H1 (cell line): ENCODE measurements at regions not wholly inside any gene's neighbourhood (a gene's known extent, or its start where the extent isn't known, plus 50 kb on each side); places are given as distances from the start of the nearest gene placed in this dataset.

ENCODE experiments used
- CTCF ChIA-PET: fragments of 300-600 bp; sonication (Branson Sonifier 250); formaldehyde crosslinking; loops from one replicate; lab custom pipeline; 2021; ENCODE audit not compliant: partially characterized antibody; lab: Charles Lee
- POLR2A ChIA-PET: fragments of 300-600 bp; sonication (Branson Sonifier 250); formaldehyde crosslinking; loops from one replicate; lab custom pipeline; 2021; ENCODE audit warnings: inconsistent platforms; ENCODE audit not compliant: partially characterized antibody; lab: Charles Lee
- DNase-seq, 2 experiments: peaks; one replicate each; pipeline versions ENCODE4 v3.0.0 to v3.0.0-alpha.2; 2010 to 2022; ENCODE audit warnings: low spot score in 2 of 2, low read depth in 1 of 2, mixed read lengths in 1 of 2
- FAIRE-seq: peaks from 2 replicates; lab custom pipeline; 2011; peaks lifted over from hg19 to GRCh38; lab: Jason Lieb, UNC
- H2AFZ ChIP-seq: 2 replicates; pipeline ENCODE4 v1.8.1; 2012; ENCODE audit warnings: low read length, inconsistent platforms
- H2AK5ac ChIP-seq: 2 replicates; pipeline ENCODE4 v1.6.1; 2013; ENCODE audit warnings: low read depth, low read length
- H2BK120ac ChIP-seq: replicated peaks from 2 replicates; pipeline ENCODE3; 2013; ENCODE audit warnings: low read depth, low read length, inconsistent platforms
- H2BK12ac ChIP-seq: 2 replicates; pipeline ENCODE4 v1.6.1; 2013; ENCODE audit warnings: low read depth, low read length
- H2BK15ac ChIP-seq: 2 replicates; pipeline ENCODE4 v1.6.1; 2013; ENCODE audit warnings: low read length
- H2BK20ac ChIP-seq: 2 replicates; pipeline ENCODE4 v1.6.1; 2013; ENCODE audit warnings: low read length
- H2BK5ac ChIP-seq: 2 replicates; pipeline ENCODE4 v1.6.1; 2013; ENCODE audit warnings: low read depth, low read length
- H3K14ac ChIP-seq: 2 replicates; pipeline ENCODE4 v1.6.1; 2013; ENCODE audit warnings: inconsistent platforms; ENCODE audit not compliant: insufficient read length
- H3K18ac ChIP-seq: 2 replicates; pipeline ENCODE4 v1.6.1; 2013; ENCODE audit warnings: low read length; ENCODE audit errors: extremely low read depth
- H3K23ac ChIP-seq: 2 replicates; pipeline ENCODE4 v1.6.1; 2013; ENCODE audit warnings: inconsistent platforms; ENCODE audit not compliant: insufficient read length
- H3K23me2 ChIP-seq: 2 replicates; pipeline ENCODE4 v1.6.1; 2013; ENCODE audit warnings: low read depth, low read length
- H3K27ac ChIP-seq: 2 replicates; pipeline ENCODE4 v1.6.1; 2011; ENCODE audit warnings: low read depth, low read length, inconsistent platforms
- H3K27me3 ChIP-seq, 4 experiments: replicated peaks in 1 of 4; 1 replicate in 1 of 4; 2 replicates in 3 of 4; pipeline versions ENCODE4 v1.6.1 to v1.8.1; 2011 to 2013; ENCODE audit warnings: low read length in 3 of 4, mild to moderate bottlenecking in 3 of 4, inconsistent platforms in 2 of 4, mixed read lengths in 2 of 4, moderate library complexity in 1 of 4; ENCODE audit not compliant: control insufficient read depth in 3 of 4, insufficient read depth in 3 of 4; ENCODE audit errors: extremely low read depth in 1 of 4
- H3K36me3 ChIP-seq, 4 experiments: 2 replicates each; pipeline versions ENCODE4 v1.6.1 to v1.8.1; 2011 to 2013; ENCODE audit warnings: mild to moderate bottlenecking in 4 of 4, low read length in 3 of 4, moderate library complexity in 2 of 4, control low read depth in 1 of 4, inconsistent platforms in 1 of 4; ENCODE audit not compliant: insufficient read depth in 4 of 4, control insufficient read depth in 2 of 4
- H3K4ac ChIP-seq: replicated peaks from 2 replicates; pipeline ENCODE3; 2013; ENCODE audit warnings: low read length, low read depth, mixed read lengths, inconsistent platforms; ENCODE audit not compliant: insufficient read length
- H3K4me1 ChIP-seq, 4 experiments: replicated peaks in 1 of 4; 1 replicate in 1 of 4; 2 replicates in 3 of 4; pipeline versions ENCODE4 v1.6.1 to v1.8.1; 2011 to 2013; ENCODE audit warnings: low read length in 3 of 4, inconsistent platforms in 2 of 4, mixed read lengths in 1 of 4; ENCODE audit not compliant: insufficient read depth in 4 of 4, control insufficient read depth in 3 of 4
- H3K4me2 ChIP-seq, 2 experiments: 2 replicates each; pipeline versions ENCODE4 v1.6.1 to v1.8.1; 2011 to 2013; ENCODE audit warnings: low read depth in 2 of 2, low read length in 2 of 2, control low read depth in 1 of 2, inconsistent platforms in 1 of 2, mild to moderate bottlenecking in 1 of 2; ENCODE audit not compliant: insufficient read depth in 1 of 2
- H3K4me3 ChIP-seq, 4 experiments: fragments of 200-600, 300-600 bp in 1 of 4; sonication (generic), shearing (Covaris generic), sonication (Bioruptor Twin) in 1 of 4; 2 replicates each; pipeline versions ENCODE4 v1.5.1 to v1.8.1; 2011 to 2016; ENCODE audit warnings: low read length in 4 of 4, low read depth in 3 of 4, control low read depth in 2 of 4, inconsistent platforms in 2 of 4, mild to moderate bottlenecking in 2 of 4, mixed read lengths in 1 of 4, moderate library complexity in 1 of 4; ENCODE audit not compliant: insufficient read depth in 2 of 4; ENCODE audit errors: extremely low read depth in 1 of 4
- H3K56ac ChIP-seq: replicated peaks from 2 replicates; pipeline ENCODE3; 2013; ENCODE audit warnings: low read depth, mild to moderate bottlenecking, mixed read lengths, low read length, inconsistent platforms; ENCODE audit not compliant: insufficient read length
- H3K79me1 ChIP-seq: 2 replicates; pipeline ENCODE4 v1.6.1; 2013; ENCODE audit warnings: low read depth, low read length, control low read depth
- H3K79me2 ChIP-seq, 2 experiments: 2 replicates each; pipeline versions ENCODE4 v1.6.1 to v1.8.1; 2012 to 2013; ENCODE audit warnings: low read length in 2 of 2, mild to moderate bottlenecking in 2 of 2, inconsistent platforms in 1 of 2; ENCODE audit not compliant: insufficient read depth in 2 of 2, control insufficient read depth in 1 of 2
- H3K9ac ChIP-seq, 4 experiments: replicated peaks in 1 of 4; 1 replicate in 1 of 4; 2 replicates in 3 of 4; pipeline versions ENCODE4 v1.6.1 to v1.8.1; 2011 to 2013; ENCODE audit warnings: low read depth in 3 of 4, low read length in 3 of 4, control low read depth in 2 of 4, mild to moderate bottlenecking in 2 of 4, moderate library complexity in 2 of 4, inconsistent platforms in 1 of 4; ENCODE audit errors: extremely low read depth in 1 of 4
- H3K9me3 ChIP-seq, 2 experiments: 2 replicates each; pipeline versions ENCODE4 v1.6.1 to v1.8.1; 2012 to 2013; ENCODE audit warnings: mild to moderate bottlenecking in 2 of 2, moderate library complexity in 2 of 2, control low read depth in 1 of 2, inconsistent platforms in 1 of 2, low read depth in 1 of 2, low read length in 1 of 2, mixed read lengths in 1 of 2; ENCODE audit not compliant: insufficient read depth in 2 of 2
- H4K20me1 ChIP-seq, 2 experiments: replicated peaks in 1 of 2; 2 replicates each; pipeline versions ENCODE3 to v1.8.1; 2011 to 2013; ENCODE audit warnings: inconsistent platforms in 2 of 2, low read length in 2 of 2, mild to moderate bottlenecking in 1 of 2; ENCODE audit not compliant: insufficient read depth in 2 of 2, control insufficient read depth in 1 of 2
- H4K5ac ChIP-seq: 2 replicates; pipeline ENCODE4 v1.6.1; 2013; ENCODE audit warnings: low read length, low read depth, mixed read lengths, inconsistent platforms; ENCODE audit not compliant: insufficient read length
- H4K8ac ChIP-seq: 2 replicates; pipeline ENCODE4 v1.8.0; 2013; ENCODE audit warnings: mild to moderate bottlenecking, moderate library complexity, low read length, inconsistent platforms; ENCODE audit not compliant: insufficient read depth; ENCODE audit errors: extremely low read depth
- H4K91ac ChIP-seq: replicated peaks from 2 replicates; pipeline ENCODE3; 2013; ENCODE audit warnings: low read length, mixed read lengths, inconsistent platforms; ENCODE audit not compliant: insufficient read length
- BCL11A ChIP-seq, 2 experiments: IDR thresholded peaks; one replicate each; pipeline ENCODE4 v1.6.1; 2011; ENCODE audit warnings: low read depth in 2 of 2, low read length in 2 of 2, mild to moderate bottlenecking in 2 of 2
- CBX8 ChIP-seq: fragments of 300-800, 300-1000 bp; sonication (generic); IDR thresholded peaks from 2 replicates; pipeline ENCODE4 v1.7.1; 2016; ENCODE audit warnings: low read depth, low read length, borderline replicate concordance
- CHD2 ChIP-seq: IDR thresholded peaks from 2 replicates; pipeline ENCODE4 v1.6.1; 2012; ENCODE audit warnings: low read length, improper control_type of control experiment
- CREB1 ChIP-seq: IDR thresholded peaks from 2 replicates; pipeline ENCODE4 v1.6.1; 2012; ENCODE audit warnings: inconsistent platforms
- E2F6 ChIP-seq: IDR thresholded peaks from 2 replicates; pipeline ENCODE4 v1.6.1; 2012; ENCODE audit warnings: inconsistent platforms
- EZH2 ChIP-seq: fragments of 200-600 bp; sonication (generic); IDR thresholded peaks from 2 replicates; pipeline ENCODE4 v1.7.1; 2012; ENCODE audit warnings: low read depth, mild to moderate bottlenecking, moderate library complexity, low read length, inconsistent platforms; ENCODE audit not compliant: severe bottlenecking
- GABPA ChIP-seq: IDR thresholded peaks from 2 replicates; pipeline ENCODE4 v1.6.1; 2011; ENCODE audit warnings: mild to moderate bottlenecking, low read length, moderate library complexity, borderline replicate concordance; ENCODE audit not compliant: insufficient read depth
- JUN ChIP-seq: IDR thresholded peaks from 2 replicates; pipeline ENCODE4 v1.6.1; 2011; ENCODE audit warnings: low read depth, mild to moderate bottlenecking, improper control_type of control experiment, low read length
- JUND ChIP-seq: IDR thresholded peaks from 2 replicates; pipeline ENCODE4 v1.6.1; 2011; ENCODE audit warnings: mild to moderate bottlenecking, improper control_type of control experiment, low read length
- POLR2AphosphoS5 ChIP-seq: IDR thresholded peaks from 2 replicates; pipeline ENCODE4 v1.6.1; 2011; ENCODE audit warnings: low read depth, low read length
- RAD21 ChIP-seq, 2 experiments: IDR thresholded peaks in 1 of 2; conservative IDR thresholded peaks in 1 of 2; 2 replicates each; pipeline ENCODE4 v1.6.1; 2011; ENCODE audit warnings: low read depth in 2 of 2, low read length in 2 of 2, improper control_type of control experiment in 1 of 2, inconsistent platforms in 1 of 2, mild to moderate bottlenecking in 1 of 2, moderate library complexity in 1 of 2
- RNF2 ChIP-seq: fragments of 200-900, 300-1000 bp; sonication (generic); IDR thresholded peaks from 2 replicates; pipeline ENCODE4 v1.7.1; 2016; ENCODE audit warnings: borderline replicate concordance, low read depth, mild to moderate bottlenecking, antibody characterized with exemption, low read length; ENCODE audit not compliant: poor library complexity, severe bottlenecking; ENCODE audit errors: missing control alignments
- SIRT6 ChIP-seq: IDR thresholded peaks from one replicate; pipeline ENCODE4 v1.7.1; 2012; ENCODE audit warnings: low read length, inconsistent platforms
- SRF ChIP-seq: IDR thresholded peaks from 2 replicates; pipeline ENCODE4 v1.6.1; 2011; ENCODE audit warnings: mild to moderate bottlenecking, low read depth, low read length, moderate library complexity
- TAF7 ChIP-seq: optimal IDR thresholded peaks from 2 replicates; pipeline ENCODE3; 2011; ENCODE audit warnings: low read depth, mild to moderate bottlenecking, inconsistent platforms, low read length, moderate library complexity, borderline replicate concordance
- TEAD4 ChIP-seq: IDR thresholded peaks from 2 replicates; pipeline ENCODE4 v1.6.1; 2012; ENCODE audit warnings: low read depth, low read length, inconsistent platforms, mixed read lengths

- H3K14ac ChIP-seq, result no peak overlapping the region
- no peak overlapping the region for H4K91ac ChIP-seq
- H2AK5ac ChIP-seq, result no peak overlapping the region
- POLR2A ChIA-PET, result no interaction called here
- H3K4me3 ChIP-seq, result no peak overlapping the region
- H3K56ac ChIP-seq, result no peak overlapping the region
- no peak overlapping the region for H2BK20ac ChIP-seq
- H3K9me3 ChIP-seq, result no peaks in the 10 kb centered on the region
- no peak overlapping the region for H2BK120ac ChIP-seq
- no peak overlapping the region for H3K4me2 ChIP-seq
- CTCF ChIA-PET, result no interaction called here
- H3K4ac ChIP-seq, result no peak overlapping the region
- no peaks in the 10 kb centered on the region for H4K20me1 ChIP-seq
- H3K27ac ChIP-seq, result no peak overlapping the region
- H2BK12ac ChIP-seq, result no peak overlapping the region
- FAIRE-seq, result no peak
- no peaks in the 10 kb centered on the region for H3K23me2 ChIP-seq
- no peak overlapping the region for H4K5ac ChIP-seq
- H3K36me3 ChIP-seq, result no peaks in the 10 kb centered on the region
- DNase-seq, result no peak
- no peak overlapping the region for H2AFZ ChIP-seq
- no peak overlapping the region for H2BK15ac ChIP-seq
- H2BK5ac ChIP-seq, result no peak overlapping the region
- H3K79me2 ChIP-seq, result no peaks in the 10 kb centered on the region
- H3K4me1 ChIP-seq, result no peaks in the 10 kb centered on the region
- no peaks in the 10 kb centered on the region for H3K79me1 ChIP-seq
- H3K27me3 ChIP-seq, result no peaks in the 10 kb centered on the region
- no peak overlapping the region for H3K9ac ChIP-seq
- no peak overlapping the region for H3K18ac ChIP-seq
- no peak overlapping the region for H3K23ac ChIP-seq
- H4K8ac ChIP-seq, result no peak overlapping the region
- TF ChIP-seq JUN (no peak), E2F6 (no peak), SIRT6 (no peak), TAF7 (no peak), CREB1 (no peak), BCL11A (IDR thresholded peaks at IDR 0.05; ENCODE audit: low read depth in 2 of 2, low read length in 2 of 2) (no peak), JUND (no peak), CBX8 (no peak), EZH2 (no peak), SRF (no peak), GABPA (no peak), POLR2AphosphoS5 (no peak), RAD21 (IDR thresholded peaks at IDR 0.05 in 1 of 2, conservative IDR thresholded peaks at IDR 0.05 in 1 of 2; ENCODE audit: low read depth in 2 of 2, low read length in 2 of 2) (no peak), CHD2 (no peak), RNF2 (no peak), TEAD4 (no peak)
Measured at GRCh38 chrX:125604448-125604847, 284.8 kb downstream of the TEX13C start.
